Common myeloid progenitor, CD34-positive (primary cell): ENCODE measurements at regions not wholly inside any gene's neighbourhood (a gene's known extent, or its start where the extent isn't known, plus 50 kb on each side); places are given as distances from the start of the nearest gene placed in this dataset.

Experiments used
- CTCF ChIA-PET: fragments of 350-600 bp; sonication (Branson Sonifier 250); formaldehyde crosslinking; loops from one replicate; lab custom pipeline; 2021; ENCODE audit warnings: antibody characterized with exemption; lab: Charles Lee
- POLR2A ChIA-PET: fragments of 350-600 bp; sonication (Branson Sonifier 250); formaldehyde crosslinking; loops from one replicate; lab custom pipeline; 2021; ENCODE audit warnings: antibody characterized with exemption; lab: Charles Lee
- DNase-seq, 3 donors: peaks; one replicate each; pipeline versions ENCODE4 v3.0.0 to v3.0.0-alpha.2; 2013
- H3K27ac ChIP-seq, 2 experiments: 1 replicate in 1 of 2; 2 replicates in 1 of 2; pipeline ENCODE4 v1.7.0; 2013; ENCODE audit warnings: inconsistent platforms in 2 of 2, low read length in 2 of 2, mild to moderate bottlenecking in 2 of 2, low read depth in 1 of 2, moderate library complexity in 1 of 2; ENCODE audit not compliant: severe bottlenecking in 2 of 2, insufficient read depth in 1 of 2, poor library complexity in 1 of 2
- H3K27me3 ChIP-seq, 5 experiments: replicated peaks in 2 of 5; 1 replicate in 3 of 5; 2 replicates in 2 of 5; pipeline versions ENCODE4 v1.6.1 to v1.7.0; 2013; ENCODE audit warnings: low read length in 4 of 5, mild to moderate bottlenecking in 2 of 5, moderate library complexity in 2 of 5, inconsistent platforms in 1 of 5; ENCODE audit not compliant: insufficient read depth in 5 of 5, control insufficient read depth in 4 of 5
- H3K36me3 ChIP-seq, 4 experiments: 1 replicate in 2 of 4; 2 replicates in 2 of 4; pipeline versions ENCODE4 v1.6.1 to v1.7.0; 2013; ENCODE audit warnings: low read length in 3 of 4, control low read depth in 1 of 4, mild to moderate bottlenecking in 1 of 4; ENCODE audit not compliant: control insufficient read depth in 4 of 4, insufficient read depth in 4 of 4
- H3K4me1 ChIP-seq, 4 experiments: 1 replicate in 3 of 4; 2 replicates in 1 of 4; pipeline versions ENCODE4 v1.6.1 to v1.7.1; 2013; ENCODE audit warnings: low read length in 3 of 4, mild to moderate bottlenecking in 3 of 4, control low read depth in 1 of 4, inconsistent platforms in 1 of 4, moderate library complexity in 1 of 4; ENCODE audit not compliant: control insufficient read depth in 4 of 4, insufficient read depth in 4 of 4; ENCODE audit errors: control extremely low read depth in 1 of 4
- H3K4me3 ChIP-seq, 7 experiments: 1 replicate in 4 of 7; 2 replicates in 3 of 7; pipeline versions ENCODE4 v1.5.1 to v1.7.0; 2013; ENCODE audit warnings: mild to moderate bottlenecking in 7 of 7, low read length in 6 of 7, moderate library complexity in 6 of 7, inconsistent platforms in 2 of 7, low read depth in 2 of 7, control low read depth in 1 of 7; ENCODE audit not compliant: insufficient read depth in 4 of 7, control insufficient read depth in 1 of 7; ENCODE audit errors: extremely low read depth in 1 of 7
- H3K9me3 ChIP-seq, 5 experiments: 1 replicate in 4 of 5; 2 replicates in 1 of 5; pipeline versions ENCODE4 v1.6.1 to v1.7.1; 2013; ENCODE audit warnings: low read length in 4 of 5, mild to moderate bottlenecking in 2 of 5, inconsistent platforms in 1 of 5, low read depth in 1 of 5, moderate library complexity in 1 of 5; ENCODE audit not compliant: control insufficient read depth in 4 of 5, insufficient read depth in 2 of 5; ENCODE audit errors: control extremely low read depth in 1 of 5
- WGBS: methylation state at CpG from one replicate; pipeline ENCODE4 v1.1.5; 2013; ENCODE audit not compliant: insufficient coverage; 5-methylcytosine and 5-hydroxymethylcytosine counted together

DNA sequence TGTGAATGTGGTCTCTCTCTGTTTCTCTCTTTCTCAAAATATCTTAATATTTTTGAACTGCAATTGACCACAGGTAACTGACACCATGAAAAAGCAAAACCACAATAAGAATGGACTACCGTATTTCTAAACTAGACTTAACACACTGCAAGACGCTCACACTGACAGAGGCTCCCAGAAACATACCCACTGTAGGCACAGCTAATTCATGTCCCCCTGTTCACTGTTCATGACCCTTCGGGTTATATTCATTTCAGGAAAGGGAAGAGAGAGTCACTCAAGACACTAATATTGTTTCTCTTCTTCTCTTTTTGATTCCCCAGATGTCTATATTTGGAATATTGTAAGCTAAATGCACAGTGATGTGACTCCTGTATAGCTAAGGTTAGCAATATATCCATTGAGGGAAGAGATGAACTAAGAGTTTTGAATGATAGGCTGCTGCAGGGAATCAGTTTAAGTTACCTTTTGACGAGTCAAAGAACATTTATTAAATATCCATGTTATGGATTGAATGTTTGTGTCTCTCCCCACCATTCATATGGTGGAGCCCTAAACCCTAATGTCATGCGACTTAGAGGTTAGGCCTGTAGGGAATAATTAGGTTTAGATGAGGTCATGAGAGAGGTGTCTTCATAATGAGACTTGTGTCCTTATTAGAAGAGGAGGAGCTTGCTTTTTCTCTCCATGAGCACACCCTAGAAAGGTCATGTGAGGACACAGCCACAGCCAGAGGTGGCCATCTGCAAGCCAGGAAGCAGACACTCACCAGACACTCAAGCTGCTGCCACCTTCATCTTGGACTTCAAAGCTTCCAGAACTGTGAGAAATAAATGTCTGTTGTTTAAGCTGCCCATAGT lies 216.6 kb upstream of the GRM7 start:
- ChIA-PET CTCF (no interaction called here), POLR2A (no interaction called here)
- H3K9me3 ChIP-seq, result peaks cover 0 to 3% (median 0%) of the 10 kb centered on the region in 5 experiments
- H3K27ac ChIP-seq, result no peak overlapping the region
- WGBS, result 80% methylated on average over 1 of the region's 5 CpGs
- H3K4me1 ChIP-seq, result no peaks in the 10 kb centered on the region
- H3K27me3 ChIP-seq, result no peaks in the 10 kb centered on the region
- no peak overlapping the region for H3K4me3 ChIP-seq
- DNase-seq, result peak in 1 of 3 donors; percentile 4
- H3K36me3 ChIP-seq, result no peaks in the 10 kb centered on the region

DNA sequence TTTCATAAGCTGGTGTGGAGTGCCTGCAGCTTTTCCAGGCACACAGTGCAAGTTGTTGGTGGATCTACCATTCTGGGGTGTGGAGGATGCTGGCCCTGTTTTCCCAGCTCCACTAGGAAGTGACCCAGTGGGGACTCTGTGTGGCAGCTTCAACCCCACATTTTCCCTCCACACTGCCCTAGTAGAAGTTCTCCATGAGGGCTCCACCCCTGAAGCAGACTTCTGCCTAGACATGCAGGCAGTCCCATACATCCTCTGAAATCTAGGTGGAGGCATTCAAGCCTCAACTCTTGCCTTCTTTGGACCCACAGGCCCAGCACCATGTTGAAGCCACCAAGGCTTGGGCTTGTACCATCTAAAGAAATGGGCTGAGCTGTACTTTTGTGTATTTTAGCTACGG lies 206.2 kb upstream of the GRM7 start:
- WGBS, result 100% methylated on average over 1 of the region's 1 CpG
- peaks cover 0 to 17% (median 5%) of the 10 kb centered on the region in 5 experiments for H3K9me3 ChIP-seq
- no peak overlapping the region for H3K4me3 ChIP-seq
- ChIA-PET CTCF (no interaction called here), POLR2A (no interaction called here)
- no peak for DNase-seq
- no peaks in the 10 kb centered on the region for H3K27me3 ChIP-seq
- H3K4me1 ChIP-seq, result no peaks in the 10 kb centered on the region
- no peak overlapping the region for H3K27ac ChIP-seq
- no peaks in the 10 kb centered on the region for H3K36me3 ChIP-seq

DNA sequence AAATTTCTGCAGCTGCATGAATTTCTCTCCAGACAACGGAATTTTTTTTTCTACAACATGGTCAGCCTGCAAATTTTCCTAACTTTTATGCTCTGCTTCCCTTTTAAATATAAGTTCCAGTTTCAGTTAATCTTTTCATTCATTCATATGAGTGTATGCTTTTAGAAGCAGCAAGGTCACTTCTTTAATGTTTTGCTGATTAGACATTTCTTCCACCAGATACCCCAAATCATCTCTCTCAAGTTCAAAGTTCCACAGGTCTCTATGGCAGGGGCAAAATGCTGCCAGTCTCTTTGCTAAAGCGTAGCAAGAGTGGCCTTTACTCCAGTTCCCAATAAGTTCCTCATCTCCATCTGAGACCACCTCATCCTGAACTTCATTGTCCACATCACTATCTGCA lies 205.6 kb upstream of the GRM7 start:
- H3K27me3 ChIP-seq, result no peaks in the 10 kb centered on the region
- no peak overlapping the region for H3K27ac ChIP-seq
- no peaks in the 10 kb centered on the region for H3K36me3 ChIP-seq
- DNase-seq, result no peak
- H3K9me3 ChIP-seq, result peaks cover 0 to 17% (median 5%) of the 10 kb centered on the region in 5 experiments
- no peak overlapping the region for H3K4me3 ChIP-seq
- ChIA-PET POLR2A (no interaction called here), CTCF (no interaction called here)
- WGBS, result 100% methylated on average over 2 of the region's 2 CpGs
- H3K4me1 ChIP-seq, result no peaks in the 10 kb centered on the region

DNA sequence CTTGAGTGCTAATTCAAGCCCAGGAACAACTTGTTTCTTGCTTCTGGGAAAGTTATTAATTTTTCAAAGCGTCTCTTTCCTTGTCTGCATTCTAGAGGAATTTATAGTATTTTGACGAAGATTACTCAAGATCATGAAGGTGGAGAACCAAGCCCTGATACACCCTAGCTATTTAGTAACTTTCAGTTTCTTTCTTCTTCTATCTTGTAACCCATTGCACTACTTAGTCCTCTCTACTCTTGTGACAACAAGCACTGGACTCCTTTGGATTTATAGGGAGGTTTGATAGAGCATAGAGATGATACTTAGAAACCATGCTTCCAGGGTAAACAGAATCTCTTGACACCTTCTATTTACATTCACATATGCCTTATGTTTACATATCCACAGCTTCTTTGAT lies 203.3 kb upstream of the GRM7 start:
- WGBS, result 100% methylated on average over 2 of the region's 2 CpGs
- POLR2A ChIA-PET, result no interaction called here
- Histone ChIP-seq H3K27me3 (no peaks in the 10 kb centered on the region), H3K4me3 (no peak overlapping the region), H3K4me1 (no peaks in the 10 kb centered on the region), H3K36me3 (no peaks in the 10 kb centered on the region), H3K9me3 (peaks cover 0 to 17% (median 5%) of the 10 kb centered on the region in 5 experiments), H3K27ac (no peak overlapping the region)
- CTCF ChIA-PET, result interaction anchor here (0.6 kb wide), 1 partner anchor 126 kb away, joined by 3 read pairs; no protein-coding TSS in a partner anchor
- no peak for DNase-seq

DNA sequence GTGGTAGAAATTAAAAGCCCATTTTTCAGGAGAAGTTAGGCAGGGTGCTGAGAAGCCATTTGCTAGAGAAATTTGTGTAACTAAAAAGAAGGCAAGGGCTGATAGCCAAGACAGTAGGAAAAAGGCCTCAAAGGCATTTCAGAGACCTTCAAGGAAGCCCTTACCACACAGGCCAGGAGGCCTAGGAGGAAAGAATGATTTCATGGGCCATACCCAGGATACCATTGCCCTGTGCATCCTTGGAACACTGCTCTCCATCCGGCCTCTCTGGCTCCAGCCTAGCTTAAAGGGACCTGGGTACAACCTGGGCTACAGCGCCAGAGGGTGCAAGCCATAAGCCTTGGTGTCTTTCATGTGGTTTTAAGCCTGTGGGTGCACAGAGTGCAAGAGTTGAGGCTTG lies 193.6 kb upstream of the GRM7 start:
- Histone ChIP-seq H3K9me3 (peaks cover 0 to 2% (median 0%) of the 10 kb centered on the region in 5 experiments), H3K27ac (no peak overlapping the region), H3K4me3 (no peak overlapping the region), H3K4me1 (no peaks in the 10 kb centered on the region), H3K27me3 (no peaks in the 10 kb centered on the region), H3K36me3 (no peaks in the 10 kb centered on the region)
- CTCF ChIA-PET, result no interaction called here
- DNase-seq, result no peak
- POLR2A ChIA-PET, result no interaction called here
- WGBS, result 100% methylated on average over 2 of the region's 2 CpGs

DNA sequence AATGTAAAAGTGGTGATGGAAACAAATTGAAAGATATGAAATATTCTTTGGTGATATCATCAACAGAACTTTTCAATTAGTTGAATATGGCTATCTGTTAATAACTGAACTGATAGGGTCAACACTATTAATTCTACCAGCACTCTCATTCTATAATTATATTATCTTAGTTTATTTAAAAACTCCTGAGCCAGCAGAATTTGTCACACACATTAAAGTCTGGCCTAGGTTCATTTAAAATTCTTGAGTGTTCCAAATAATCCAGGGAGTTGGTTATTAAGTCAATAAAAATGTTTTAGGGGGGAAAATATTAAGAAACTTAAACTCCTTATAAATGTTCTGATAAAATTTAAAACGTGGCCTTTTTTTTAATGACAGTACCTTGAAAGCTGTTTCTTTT lies 189.6 kb upstream of the GRM7 start:
- Histone ChIP-seq H3K36me3 (no peaks in the 10 kb centered on the region), H3K4me3 (no peak overlapping the region), H3K27me3 (no peaks in the 10 kb centered on the region), H3K4me1 (no peaks in the 10 kb centered on the region), H3K9me3 (peaks cover 0 to 2% (median 2%) of the 10 kb centered on the region in 5 experiments), H3K27ac (no peak overlapping the region)
- POLR2A ChIA-PET, result no interaction called here
- no CpG with 5 or more reads among the region's 1 CpG for WGBS
- DNase-seq, result no peak
- CTCF ChIA-PET, result no interaction called here

DNA sequence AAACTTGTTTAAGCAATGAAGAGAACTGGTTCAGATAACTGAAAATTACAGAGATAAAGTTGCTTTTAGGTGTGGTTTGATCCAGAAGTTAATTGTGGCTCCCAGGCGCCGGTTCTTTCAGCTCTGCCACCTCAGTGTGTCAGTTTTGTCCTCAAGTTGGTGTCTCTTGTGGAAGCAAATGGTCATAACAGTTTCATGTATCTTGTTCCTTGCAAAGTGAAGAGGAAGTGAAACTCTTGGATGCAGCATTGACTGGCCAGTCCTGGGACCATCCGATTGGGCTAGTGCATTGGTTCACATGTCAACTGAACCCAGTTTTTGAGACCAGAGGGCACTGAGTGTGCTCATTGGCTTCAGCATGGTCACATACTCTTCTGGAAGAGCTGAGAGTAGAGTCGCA lies 181.4 kb upstream of the GRM7 start:
- no peaks in the 10 kb centered on the region for H3K9me3 ChIP-seq
- POLR2A ChIA-PET, result no interaction called here
- no peak overlapping the region for H3K27ac ChIP-seq
- H3K4me1 ChIP-seq, result no peaks in the 10 kb centered on the region
- CTCF ChIA-PET, result no interaction called here
- no peaks in the 10 kb centered on the region for H3K27me3 ChIP-seq
- WGBS, result 98% methylated on average over 4 of the region's 4 CpGs
- no peak for DNase-seq
- no peaks in the 10 kb centered on the region for H3K36me3 ChIP-seq
- H3K4me3 ChIP-seq, result no peak overlapping the region
